ENCODE measurements at regions not wholly inside any gene's neighbourhood (a gene's known extent, or its start where the extent isn't known, plus 50 kb on each side); places are given as distances from the start of the nearest gene placed in this dataset.

- no peaks in the 10 kb centered on the region for H3K36me3 ChIP-seq
- no peak overlapping the region for H3K27ac ChIP-seq
- H3K4me3 ChIP-seq = no peak overlapping the region
- DNase-seq (no peak), ATAC-seq (no peak)
- H3K4me1 ChIP-seq = no peaks in the 10 kb centered on the region
- peaks cover 0 to 5% (median 0%) of the 10 kb centered on the region in 9 donors for H3K27me3 ChIP-seq
- intact Hi-C loops (cut with DNase I) = no loop called here
- 41 to 47% (median 43%) methylated on average over 9 of the region's 9 CpGs for WGBS, 4 donors
- H3K9me3 ChIP-seq = no peaks in the 10 kb centered on the region
- TF ChIP-seq CTCF (IDR thresholded peaks at IDR 0.05) = no peak
These were observed 364.3 kb downstream of the RNF144A start for GRCh38 chr2:7281231-7282201.

GRCh38 chr2:7286120-7286519, 368.9 kb downstream of the RNF144A start:
- Histone ChIP-seq H3K4me3 (no peak overlapping the region), H3K27ac (no peak overlapping the region), H3K27me3 (peaks cover 0 to 5% (median 0%) of the 10 kb centered on the region in 9 donors), H3K36me3 (no peaks in the 10 kb centered on the region), H3K9me3 (no peaks in the 10 kb centered on the region), H3K4me1 (no peaks in the 10 kb centered on the region)
- no peak for TF ChIP-seq POLR2A (IDR thresholded peaks at IDR 0.05)
- no peak for TF ChIP-seq CTCF (IDR thresholded peaks at IDR 0.05)
- 89 to 96% (median 94%) methylated on average over 9 of the region's 9 CpGs for WGBS, 4 donors
- intact Hi-C loops (cut with DNase I) = no loop called here
- DNase-seq (no peak), ATAC-seq (no peak)

- no peak for DNase-seq
- Histone ChIP-seq H3K9me3 (no peaks in the 10 kb centered on the region), H3K4me1 (no peaks in the 10 kb centered on the region), H3K36me3 (no peaks in the 10 kb centered on the region), H3K27ac (no peak overlapping the region), H3K27me3 (peaks cover 0 to 3% (median 0%) of the 10 kb centered on the region in 9 donors), H3K4me3 (no peak overlapping the region)
- ATAC-seq = no peak
- WGBS, 4 donors = 85 to 92% (median 90%) methylated on average over 4 of the region's 4 CpGs
- TF ChIP-seq POLR2A (IDR thresholded peaks at IDR 0.05) (no peak), CTCF (IDR thresholded peaks at IDR 0.05) (no peak)
- intact Hi-C loops (cut with DNase I) = no loop called here
These were observed 371.3 kb downstream of the RNF144A start for GRCh38 chr2:7288484-7288883.

- TF ChIP-seq CTCF (IDR thresholded peaks at IDR 0.05) (no peak), POLR2A (IDR thresholded peaks at IDR 0.05) (no peak)
- no peak for DNase-seq
- 90 to 91% (median 91%) methylated on average over 7 of the region's 7 CpGs for WGBS, 4 donors
- no peaks in the 10 kb centered on the region for H3K9me3 ChIP-seq
- H3K4me3 ChIP-seq = no peak overlapping the region
- H3K4me1 ChIP-seq = no peaks in the 10 kb centered on the region
- no peak for ATAC-seq
- H3K27ac ChIP-seq = no peak overlapping the region
- no peaks in the 10 kb centered on the region for H3K27me3 ChIP-seq
- H3K36me3 ChIP-seq = no peaks in the 10 kb centered on the region
- intact Hi-C loops (cut with DNase I) = no loop called here
These were observed 372.5 kb downstream of the RNF144A start for GRCh38 chr2:7289697-7290096.

Measured in heart left ventricle (tissue), 16 donors.